HG03565 (cell line): ENCODE measurements at regions not wholly inside any gene's neighbourhood (a gene's known extent, or its start where the extent isn't known, plus 50 kb on each side); places are given as distances from the start of the nearest gene placed in this dataset.

Experiments
- ATAC-seq: cut with Tn5 transposase; IDR thresholded peaks from one replicate; pipeline ENCODE4 v1.9.1; 2021; ENCODE audit warnings: mild to moderate bottlenecking, moderate library complexity; ENCODE audit not compliant: unreplicated experiment

DNA sequence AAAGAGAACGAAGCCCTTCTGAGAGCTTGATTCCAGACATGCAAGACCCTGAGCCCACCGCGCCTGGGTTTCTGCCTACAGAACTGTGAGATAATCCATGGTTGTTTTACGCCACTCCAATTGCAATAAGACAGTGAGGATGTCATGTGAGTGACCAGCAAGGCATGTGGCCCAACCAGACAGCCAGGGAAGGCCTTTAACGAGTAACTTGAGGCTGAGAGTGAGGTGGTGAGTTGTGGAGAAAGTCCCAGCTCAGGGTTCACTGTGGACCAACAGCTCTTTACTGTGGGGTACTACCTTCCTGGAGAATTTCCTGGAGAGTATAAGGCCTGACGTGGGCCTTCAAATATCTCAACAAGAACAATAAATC is 153.9 kb downstream of the ETS2 start:
- ATAC-seq: no peak

DNA sequence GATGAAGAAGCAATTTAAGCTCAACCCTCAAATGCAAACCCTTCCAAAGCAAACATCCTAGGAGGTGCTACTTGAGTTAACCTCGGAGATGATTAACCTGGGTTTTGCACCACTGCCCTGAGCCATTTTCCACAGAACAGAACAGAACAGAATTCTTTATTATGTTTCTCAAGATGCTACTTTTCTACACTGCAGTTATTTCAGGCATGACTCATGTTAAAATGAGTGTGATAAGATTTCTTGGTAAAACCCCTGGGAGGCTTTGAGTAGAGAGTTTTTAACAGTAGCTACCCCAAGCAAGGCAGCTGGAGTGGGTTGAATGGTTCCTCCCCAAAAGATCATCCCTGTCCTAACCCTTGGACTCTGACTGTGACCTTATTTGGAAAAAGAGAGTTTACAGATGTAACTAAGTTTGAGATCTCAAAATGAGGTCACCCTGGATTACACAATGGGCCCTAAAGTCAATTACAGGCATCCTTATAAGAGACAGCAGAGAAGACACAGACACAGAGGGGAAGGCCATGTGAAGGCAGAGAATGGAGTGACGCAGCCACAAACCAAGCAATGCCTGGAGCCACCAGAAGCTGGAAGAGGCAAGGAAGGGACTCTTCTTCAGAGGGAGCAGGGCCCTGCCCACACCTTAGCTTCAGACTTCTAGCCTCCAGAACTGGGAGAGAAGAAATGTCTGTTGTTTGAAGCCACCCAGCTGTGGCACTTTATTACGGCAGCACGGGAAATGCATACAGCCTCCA is 153.4 kb downstream of the ETS2 start:
- no peak for ATAC-seq

GRCh38 chr21:38958323-38958705 is 152.6 kb downstream of the ETS2 start:
- no peak for ATAC-seq

GRCh38 chr21:38957575-38958322 is 152.0 kb downstream of the ETS2 start:
- ATAC-seq: no peak

DNA sequence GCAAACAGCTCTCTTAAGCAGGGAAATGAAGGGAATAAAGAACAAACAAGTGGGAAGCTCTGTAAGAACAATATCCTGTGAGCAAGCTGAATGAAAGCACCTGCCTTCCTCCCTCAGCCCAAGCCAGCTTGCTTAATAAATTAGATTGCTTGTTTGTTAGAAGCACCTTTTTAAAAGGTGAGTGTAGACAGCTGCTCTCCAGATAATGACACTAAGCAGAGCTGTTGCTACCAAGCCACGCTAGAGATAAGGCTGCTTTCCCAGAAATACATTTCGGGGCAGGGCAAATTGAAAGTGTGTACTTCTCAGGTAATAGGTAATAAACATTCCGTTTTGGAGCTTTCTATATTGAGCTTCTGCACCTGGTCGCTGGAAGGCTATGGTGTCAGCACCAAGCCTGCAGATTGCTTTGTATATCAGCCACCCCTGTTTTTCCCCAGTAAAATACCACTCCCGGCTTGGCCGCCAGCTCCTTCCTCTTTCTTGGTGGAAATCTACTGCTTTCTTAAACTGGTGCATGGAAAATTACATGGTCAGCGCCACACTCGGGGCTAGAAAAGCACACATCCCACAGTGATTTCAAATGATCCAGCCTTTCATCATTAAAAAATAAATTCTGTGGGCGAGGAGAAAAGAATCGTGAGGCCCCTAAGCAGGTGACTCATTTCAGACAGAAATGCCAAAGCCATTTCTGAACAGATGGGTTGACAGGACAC is 151.3 kb downstream of the ETS2 start:
- ATAC-seq: no peak

DNA sequence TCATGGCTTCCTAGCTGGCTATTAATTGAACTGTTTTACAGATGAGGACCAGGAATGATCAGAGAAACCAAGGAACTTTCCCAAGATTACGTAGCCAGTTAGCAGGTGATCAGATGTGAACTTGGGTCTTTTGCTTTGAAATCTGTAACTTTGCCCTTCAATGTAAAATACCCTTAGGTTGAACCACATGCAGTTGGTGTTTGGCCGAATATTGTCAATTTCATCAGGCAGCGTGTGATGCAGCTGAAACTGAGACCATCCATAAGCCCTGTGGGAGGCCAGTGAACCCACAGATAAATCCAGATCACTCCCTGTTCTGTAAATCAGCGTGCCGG is 150.8 kb downstream of the ETS2 start:
- no peak for ATAC-seq

- ATAC-seq: no peak
Measured at GRCh38 chr21:38956007-38956406, 150.3 kb downstream of the ETS2 start.

GRCh38 chr21:38955495-38955894 is 149.8 kb downstream of the ETS2 start:
- ATAC-seq: no peak

GRCh38 chr21:38954588-38955004 is 148.9 kb downstream of the ETS2 start:
- no peak for ATAC-seq

- ATAC-seq: no peak
Measured at GRCh38 chr21:38953516-38953915, 147.8 kb downstream of the ETS2 start.

GRCh38 chr21:38952890-38953289 is 147.2 kb downstream of the ETS2 start:
- ATAC-seq: no peak

GRCh38 chr21:38951095-38951730 is 145.5 kb downstream of the ETS2 start:
- no peak for ATAC-seq

GRCh38 chr21:38950435-38951094 is 144.8 kb downstream of the ETS2 start:
- no peak for ATAC-seq

GRCh38 chr21:38949070-38949380 is 143.3 kb downstream of the ETS2 start:
- ATAC-seq: no peak

GRCh38 chr21:38948377-38949069 is 142.8 kb downstream of the ETS2 start:
- no peak for ATAC-seq

DNA sequence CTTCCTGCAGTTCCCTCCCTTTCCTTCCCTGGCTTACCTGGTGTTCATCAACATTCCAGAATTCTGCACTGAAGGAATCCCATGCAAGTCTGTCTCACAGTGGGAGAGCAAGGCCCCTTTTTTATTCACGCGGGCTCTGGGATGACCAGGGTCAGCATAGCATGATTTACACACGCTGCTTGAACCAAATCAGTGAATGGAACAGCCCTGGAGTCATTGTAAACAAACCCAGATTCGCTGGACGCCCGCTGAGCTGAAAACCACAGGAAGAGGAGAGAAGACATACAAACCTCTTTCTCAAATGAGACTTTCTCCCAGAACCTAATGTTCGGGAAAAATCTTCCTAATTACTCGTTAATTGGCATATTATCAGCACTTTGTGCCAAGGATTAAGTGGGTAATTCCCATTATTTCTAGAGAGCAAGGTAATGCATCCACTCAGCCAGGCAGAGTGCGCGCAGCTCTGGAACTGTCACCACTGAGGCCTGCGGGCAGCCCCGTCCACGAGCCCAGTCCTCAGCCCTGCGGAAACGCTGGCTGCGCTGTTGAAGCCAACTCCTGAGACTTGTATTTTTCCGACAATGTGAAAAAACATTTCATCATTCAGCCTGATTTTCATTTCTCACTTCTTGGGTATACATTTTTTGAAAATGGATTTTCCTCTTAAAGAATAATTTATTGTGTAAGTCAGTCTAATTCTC is 140.0 kb downstream of the ETS2 start:
- ATAC-seq: no peak

- no peak for ATAC-seq
Measured at GRCh38 chr21:38944903-38945302, 139.2 kb downstream of the ETS2 start.

DNA sequence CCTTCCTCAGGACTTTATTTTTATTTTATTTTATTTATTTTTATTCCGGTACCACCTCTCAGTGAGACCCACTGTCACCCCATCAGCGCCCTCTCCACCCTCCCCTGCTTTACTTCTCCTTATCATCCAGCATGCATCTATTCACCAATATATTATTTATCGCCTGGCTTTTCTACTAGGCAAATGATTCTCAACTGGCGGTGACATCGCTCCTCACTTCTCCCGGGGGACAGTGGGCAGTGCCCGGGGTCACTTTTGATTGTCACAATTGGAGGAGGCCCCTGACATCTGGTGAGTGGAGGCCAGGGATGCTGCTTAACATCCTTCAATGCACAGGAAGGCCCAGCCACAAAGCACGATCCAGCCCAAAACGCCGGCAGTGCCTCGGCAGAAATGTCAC is 138.7 kb downstream of the ETS2 start:
- no peak for ATAC-seq

- no peak for ATAC-seq
Measured at GRCh38 chr21:38942748-38943211, 137.1 kb downstream of the ETS2 start.

GRCh38 chr21:38938769-38939168 is 133.0 kb downstream of the ETS2 start:
- ATAC-seq: no peak
